Ovary (tissue), 7 donors: ENCODE measurements at regions not wholly inside any gene's neighbourhood (a gene's known extent, or its start where the extent isn't known, plus 50 kb on each side); places are given as distances from the start of the nearest gene placed in this dataset.

Experiments used
- DNase-seq, 5 donors: peaks; one replicate each; pipeline ENCODE4 v3.0.0-alpha.2; 2019 to 2020
- H3K27ac ChIP-seq, 2 donors: fragments of 200-600 bp; one replicate each; pipeline versions ENCODE4 v1.5.1 to v1.8.0; 2019 to 2022
- H3K27me3 ChIP-seq: fragments of 200-600 bp; one replicate; pipeline ENCODE4 v1.8.0; 2022
- H3K36me3 ChIP-seq: fragments of 200-600 bp; sonication (generic); one replicate; pipeline ENCODE4 v1.5.1; 2019
- H3K4me1 ChIP-seq: one replicate; pipeline ENCODE4 v1.8.1; 2013; ENCODE audit warnings: mild to moderate bottlenecking, moderate library complexity; ENCODE audit not compliant: insufficient read depth
- H3K4me3 ChIP-seq: fragments of 200-600 bp; sonication (generic); one replicate; pipeline ENCODE4 v1.5.1; 2017
- H3K9me3 ChIP-seq, 2 donors: fragments of 200-600 bp in 1 of 2; sonication (generic) in 1 of 2; one replicate each; pipeline versions ENCODE4 v1.5.1 to v1.8.1; 2013 to 2019; ENCODE audit warnings: mild to moderate bottlenecking in 1 of 2, moderate library complexity in 1 of 2
- CTCF ChIP-seq, 3 donors: fragments of 450-650 bp in 2 of 3; fragments of 200-600 bp in 1 of 3; IDR thresholded peaks; one replicate each; pipeline versions ENCODE4 v1.5.1 to v1.8.0; 2016 to 2022; ENCODE audit warnings: antibody characterized with exemption in 3 of 3, mild to moderate bottlenecking in 1 of 3
- EP300 ChIP-seq: sonication (generic); formaldehyde crosslinking; IDR thresholded peaks from one replicate; pipeline ENCODE4 v1.6.1; 2017; ENCODE audit warnings: antibody characterized with exemption
- POLR2A ChIP-seq: fragments of 450-650 bp; IDR thresholded peaks from one replicate; pipeline ENCODE4 v1.6.1; 2017; ENCODE audit warnings: antibody characterized with exemption, mild to moderate bottlenecking, moderate library complexity
- WGBS, 3 donors: extraction: QIAGEN DNeasy Blood & Tissue Kit in 1 of 3; methylation state at CpG; one replicate each; pipeline versions ENCODE4 v1.1.5 to v1.1.7; 2013 to 2017; 5-methylcytosine and 5-hydroxymethylcytosine counted together
- intact Hi-C, 4 donors: fragments of 100-400 bp; cut with DNase I; formaldehyde crosslinking; loops; one replicate each; pipeline versions ENCODE4 v1.11.0 to v1.15.1; 2022 to 2023
- donor health status: DM: no; HTN: no; CAD: no; lungs with moderate emphysema.
- donor health status: DM: no; HTN: no; CAD: no.
- donor health status: Bipolar disorder and iron deficiency.
- donor health status: DM: no; HTN: no; CAD: no.
- donor health status: DM: yes; HTN: yes; CAD: no.

- intact Hi-C loops = no loop called here
- no peaks in the 10 kb centered on the region for H3K9me3 ChIP-seq
- DNase-seq = no peak
- H3K27me3 ChIP-seq = no peaks in the 10 kb centered on the region
- 63 to 73% (median 66%) methylated on average over 4 of the region's 4 CpGs for WGBS, 3 donors
- H3K4me3 ChIP-seq = no peak overlapping the region
- no peak for TF ChIP-seq EP300
- TF ChIP-seq CTCF (IDR thresholded peaks at IDR 0.05) = no peak
- TF ChIP-seq POLR2A = no peak
- H3K36me3 ChIP-seq = no peaks in the 10 kb centered on the region
- no peaks in the 10 kb centered on the region for H3K4me1 ChIP-seq
- H3K27ac ChIP-seq = no peak overlapping the region
Observed at GRCh38 chr1:238469146-238469631, 578.5 kb upstream of the ZP4 start.

- H3K9me3 ChIP-seq = no peaks in the 10 kb centered on the region
- intact Hi-C loops = no loop called here
- H3K4me1 ChIP-seq = no peaks in the 10 kb centered on the region
- H3K27ac ChIP-seq = no peak overlapping the region
- TF ChIP-seq EP300 = no peak
- TF ChIP-seq CTCF (IDR thresholded peaks at IDR 0.05) = no peak
- TF ChIP-seq POLR2A = no peak
- DNase-seq = no peak
- H3K36me3 ChIP-seq = no peaks in the 10 kb centered on the region
- H3K4me3 ChIP-seq = no peak overlapping the region
- 92 to 95% (median 94%) methylated on average over 6 of the region's 6 CpGs for WGBS, 3 donors
- no peaks in the 10 kb centered on the region for H3K27me3 ChIP-seq
Observed at GRCh38 chr1:238468068-238468467, 577.3 kb upstream of the ZP4 start.

GRCh38 chr1:238466459-238466858 lies 575.7 kb upstream of the ZP4 start:
- WGBS, 3 donors = 32 to 58% (median 42%) methylated on average over 5 of the region's 5 CpGs
- no peaks in the 10 kb centered on the region for H3K27me3 ChIP-seq
- TF ChIP-seq EP300 (no peak), POLR2A (no peak), CTCF (IDR thresholded peaks at IDR 0.05) (no peak)
- H3K4me1 ChIP-seq = no peaks in the 10 kb centered on the region
- no peak for DNase-seq
- H3K36me3 ChIP-seq = no peaks in the 10 kb centered on the region
- intact Hi-C loops = no loop called here
- no peak overlapping the region for H3K27ac ChIP-seq
- no peaks in the 10 kb centered on the region for H3K9me3 ChIP-seq
- no peak overlapping the region for H3K4me3 ChIP-seq

GRCh38 chr1:238465449-238465848 lies 574.7 kb upstream of the ZP4 start:
- no peak overlapping the region for H3K27ac ChIP-seq
- H3K36me3 ChIP-seq = no peaks in the 10 kb centered on the region
- DNase-seq = no peak
- no peak for TF ChIP-seq EP300
- no peak for TF ChIP-seq POLR2A
- no peak for TF ChIP-seq CTCF (IDR thresholded peaks at IDR 0.05)
- WGBS, 3 donors = 13 to 28% (median 25%) methylated on average over 3 of the region's 3 CpGs
- H3K27me3 ChIP-seq = no peaks in the 10 kb centered on the region
- no peaks in the 10 kb centered on the region for H3K4me1 ChIP-seq
- H3K9me3 ChIP-seq = no peaks in the 10 kb centered on the region
- H3K4me3 ChIP-seq = no peak overlapping the region
- intact Hi-C loops = no loop called here
